Psoas muscle (tissue), 7 donors: ENCODE measurements at regions not wholly inside any gene's neighbourhood (a gene's known extent, or its start where the extent isn't known, plus 50 kb on each side); places are given as distances from the start of the nearest gene placed in this dataset.

ENCODE experiments used
- ATAC-seq, 4 donors: fragments of 200-7000 bp; cut with Tn5 transposase; one replicate each; pipeline ENCODE4 v1.9.1; 2020; ENCODE audit warnings: moderate library complexity in 3 of 4, mild to moderate bottlenecking in 2 of 4
- DNase-seq, 2 donors: peaks; one replicate each; pipeline ENCODE4 v3.0.0-alpha.2; 2020
- H3K27ac ChIP-seq: fragments of 200-600 bp; one replicate; pipeline ENCODE4 v1.8.0; 2022
- H3K27me3 ChIP-seq, 3 donors: fragments of 200-600 bp in 1 of 3; one replicate each; pipeline versions ENCODE4 v1.6.1 to v1.8.0; 2013 to 2022; ENCODE audit warnings: low read length in 2 of 3, mild to moderate bottlenecking in 2 of 3, moderate library complexity in 1 of 3; ENCODE audit not compliant: insufficient read depth in 3 of 3
- H3K36me3 ChIP-seq, 2 donors: fragments of 200-600 bp in 1 of 2; one replicate each; pipeline versions ENCODE4 v1.6.1 to v1.8.0; 2013 to 2022; ENCODE audit warnings: low read depth in 1 of 2, mild to moderate bottlenecking in 1 of 2, moderate library complexity in 1 of 2; ENCODE audit not compliant: insufficient read depth in 1 of 2
- H3K4me1 ChIP-seq: fragments of 200-600 bp; one replicate; pipeline ENCODE4 v1.8.0; 2022
- H3K4me3 ChIP-seq: fragments of 200-600 bp; one replicate; pipeline ENCODE4 v1.8.0; 2022; ENCODE audit warnings: mild to moderate bottlenecking
- H3K9me3 ChIP-seq: fragments of 200-600 bp; one replicate; pipeline ENCODE4 v1.8.0; 2022
- WGBS, 3 donors: extraction: QIAGEN DNeasy Blood & Tissue Kit; methylation state at CpG; one replicate each; pipeline versions ENCODE4 v1.1.6 to v1.1.7; 2013; 5-methylcytosine and 5-hydroxymethylcytosine counted together
- intact Hi-C, 2 donors: fragments of 100-400 bp; cut with DNase I; formaldehyde crosslinking; loops; one replicate each; pipeline versions ENCODE4 v1.11.0 to v1.14.2; 2022
- TF ChIP-seq, protein P1 (sequence below): fragments of 200-600 bp; IDR thresholded peaks from one replicate; pipeline ENCODE4 v1.8.0; 2022; ENCODE audit warnings: antibody characterized with exemption
- donor health status: healthy with polysubstance abuse.
- donor health status: DM: no; HTN: no; CAD: no; lungs with moderate emphysema.
- donor health status: Bipolar disorder and iron deficiency.
- donor health status: healthy.
- donor health status: DM: yes; HTN: yes; CAD: no.
- donor health status: DM: no; HTN: no; CAD: no.
- donor health status: DM: yes; HTN: yes; CAD: no.

DNA sequence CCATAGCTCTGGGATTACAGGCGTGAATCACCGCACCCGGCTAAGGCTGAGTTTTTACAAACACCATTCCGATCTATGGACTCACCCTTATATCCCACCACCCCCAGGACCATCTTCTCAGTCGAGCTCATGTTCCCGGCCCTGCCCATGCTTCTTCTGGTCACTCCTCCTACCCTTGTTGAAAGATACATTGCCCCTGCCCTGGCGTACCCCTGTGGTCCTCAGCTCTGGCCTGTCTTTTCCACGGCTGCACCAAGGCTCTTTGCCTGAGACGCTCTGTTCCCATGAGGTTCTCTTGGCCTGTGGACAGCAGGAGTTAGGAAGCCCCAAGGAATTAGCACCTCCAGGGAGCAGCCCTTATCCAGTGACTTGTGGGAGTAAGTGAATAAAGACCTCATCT is 379.4 kb upstream of the TNRC6C start:
- Histone ChIP-seq H3K27ac (no peak overlapping the region), H3K4me1 (no peaks in the 10 kb centered on the region), H3K9me3 (peaks cover 5% of the 10 kb centered on the region), H3K36me3 (no peaks in the 10 kb centered on the region), H3K27me3 (no peaks in the 10 kb centered on the region), H3K4me3 (no peak overlapping the region)
- TF ChIP-seq, protein P1, sequence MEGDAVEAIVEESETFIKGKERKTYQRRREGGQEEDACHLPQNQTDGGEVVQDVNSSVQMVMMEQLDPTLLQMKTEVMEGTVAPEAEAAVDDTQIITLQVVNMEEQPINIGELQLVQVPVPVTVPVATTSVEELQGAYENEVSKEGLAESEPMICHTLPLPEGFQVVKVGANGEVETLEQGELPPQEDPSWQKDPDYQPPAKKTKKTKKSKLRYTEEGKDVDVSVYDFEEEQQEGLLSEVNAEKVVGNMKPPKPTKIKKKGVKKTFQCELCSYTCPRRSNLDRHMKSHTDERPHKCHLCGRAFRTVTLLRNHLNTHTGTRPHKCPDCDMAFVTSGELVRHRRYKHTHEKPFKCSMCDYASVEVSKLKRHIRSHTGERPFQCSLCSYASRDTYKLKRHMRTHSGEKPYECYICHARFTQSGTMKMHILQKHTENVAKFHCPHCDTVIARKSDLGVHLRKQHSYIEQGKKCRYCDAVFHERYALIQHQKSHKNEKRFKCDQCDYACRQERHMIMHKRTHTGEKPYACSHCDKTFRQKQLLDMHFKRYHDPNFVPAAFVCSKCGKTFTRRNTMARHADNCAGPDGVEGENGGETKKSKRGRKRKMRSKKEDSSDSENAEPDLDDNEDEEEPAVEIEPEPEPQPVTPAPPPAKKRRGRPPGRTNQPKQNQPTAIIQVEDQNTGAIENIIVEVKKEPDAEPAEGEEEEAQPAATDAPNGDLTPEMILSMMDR: no peak
- ATAC-seq (no peak), DNase-seq (no peak)
- intact Hi-C loops: no loop called here
- WGBS, 3 donors: 88 to 93% (median 91%) methylated on average over 9 of the region's 9 CpGs

DNA sequence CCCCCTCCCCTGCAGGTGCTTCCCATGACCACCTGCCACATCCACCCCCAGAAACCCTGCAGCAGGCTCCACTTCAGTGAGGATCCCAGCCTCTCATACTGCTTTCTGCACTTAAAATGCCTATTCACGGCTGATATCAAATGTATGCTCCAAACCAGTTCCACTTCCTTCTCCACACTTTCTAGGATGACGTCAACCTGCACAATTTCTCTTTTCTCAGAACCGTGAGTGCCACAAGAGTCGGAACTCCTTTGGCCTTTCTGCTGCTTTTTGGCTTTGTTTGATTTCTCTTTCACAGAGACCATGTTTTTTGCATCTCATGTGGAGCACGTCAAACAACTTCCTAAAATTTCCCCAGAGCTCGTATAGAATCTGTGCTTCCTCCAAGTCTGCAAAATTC is 378.8 kb upstream of the TNRC6C start:
- H3K4me3 ChIP-seq: no peak overlapping the region
- 62 to 67% (median 64%) methylated on average over 6 of the region's 6 CpGs for WGBS, 3 donors
- TF ChIP-seq, protein P1: no peak
- no peaks in the 10 kb centered on the region for H3K27me3 ChIP-seq
- intact Hi-C loops: no loop called here
- ATAC-seq: no peak
- no peak for DNase-seq
- peaks cover 5% of the 10 kb centered on the region for H3K9me3 ChIP-seq
- H3K27ac ChIP-seq: no peak overlapping the region
- H3K36me3 ChIP-seq: no peaks in the 10 kb centered on the region
- no peaks in the 10 kb centered on the region for H3K4me1 ChIP-seq

DNA sequence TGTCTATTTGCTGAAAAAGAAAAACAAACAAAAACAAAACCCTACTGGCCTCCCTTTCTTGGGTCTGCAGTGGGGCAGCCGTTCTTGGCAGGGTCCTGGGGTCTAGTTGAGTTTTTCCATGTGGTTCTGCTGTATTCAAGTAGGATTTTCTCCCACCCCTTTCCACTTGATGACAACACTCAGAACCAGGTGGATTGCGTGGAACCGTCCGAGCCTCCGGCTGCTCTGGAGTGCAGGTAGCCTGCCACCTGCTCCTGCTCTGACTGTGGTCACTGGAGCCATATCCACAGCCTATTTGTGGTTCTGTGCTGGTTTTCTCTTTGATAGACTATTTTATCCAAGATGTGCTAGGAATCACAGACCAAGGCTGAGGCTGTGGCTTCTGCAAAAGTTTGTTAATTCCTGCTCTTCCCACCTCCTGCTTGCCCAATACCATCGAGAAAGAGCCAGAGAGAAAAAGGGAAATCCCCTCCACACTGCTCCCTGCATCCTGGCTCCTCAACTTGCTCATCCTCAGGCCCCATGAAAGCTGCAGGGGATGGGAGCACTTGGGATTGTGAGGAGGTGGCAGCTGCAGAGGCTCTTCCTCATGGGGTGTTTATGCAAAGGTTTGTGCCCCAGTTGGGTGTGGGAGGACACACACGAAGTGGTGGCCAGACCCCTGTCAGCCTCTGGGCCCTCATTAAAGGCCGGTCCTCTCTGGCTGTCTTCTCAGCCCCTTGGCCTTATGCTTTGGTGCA is 377.8 kb upstream of the TNRC6C start:
- WGBS, 3 donors: 67 to 74% (median 69%) methylated on average over 8 of the region's 8 CpGs
- DNase-seq (no peak), ATAC-seq (no peak)
- Histone ChIP-seq H3K36me3 (no peaks in the 10 kb centered on the region), H3K27ac (no peak overlapping the region), H3K9me3 (peaks cover 5% of the 10 kb centered on the region), H3K4me3 (no peak overlapping the region), H3K27me3 (no peaks in the 10 kb centered on the region), H3K4me1 (no peaks in the 10 kb centered on the region)
- intact Hi-C loops: no loop called here
- TF ChIP-seq, protein P1: no peak

DNA sequence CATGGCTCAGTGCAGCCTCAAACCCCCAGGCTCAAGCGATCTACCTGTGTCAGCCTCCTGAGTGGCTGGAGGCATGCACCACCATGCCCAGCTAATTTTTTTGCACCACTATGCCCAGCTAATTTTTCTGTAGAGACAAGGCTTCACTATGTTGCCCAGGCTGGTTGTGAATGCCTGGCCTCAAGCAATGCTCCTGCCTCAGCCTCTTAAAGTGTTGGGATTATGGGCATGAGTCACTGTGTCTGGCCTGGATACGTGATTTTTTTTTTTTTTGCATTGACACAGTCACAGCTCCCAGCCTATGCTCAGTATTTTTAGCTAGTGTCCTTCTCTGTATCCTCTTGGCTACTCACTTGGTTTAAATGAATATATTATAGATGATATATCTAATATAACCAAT is 377.0 kb upstream of the TNRC6C start:
- no peak overlapping the region for H3K27ac ChIP-seq

More for the DNA sequence above, 377.0 kb upstream of the TNRC6C start:
- ATAC-seq: peak in 2 of 4 donors; percentile 44 to 58
- Histone ChIP-seq H3K27me3 (no peaks in the 10 kb centered on the region), H3K9me3 (peaks cover 5% of the 10 kb centered on the region), H3K4me3 (no peak overlapping the region), H3K36me3 (no peaks in the 10 kb centered on the region), H3K4me1 (no peaks in the 10 kb centered on the region)
- intact Hi-C loops: no loop called here
- TF ChIP-seq, protein P1: no peak
- no peak for DNase-seq
- WGBS, 3 donors: 53 to 70% (median 58%) methylated on average over 2 of the region's 2 CpGs
